LNCAP (cell line): ENCODE measurements at regions not wholly inside any gene's neighbourhood (a gene's known extent, or its start where the extent isn't known, plus 50 kb on each side); places are given as distances from the start of the nearest gene placed in this dataset.

Experiments
- TF ChIP-seq, protein P1 (sequence below): fragments of 450-650 bp; IDR thresholded peaks from 2 replicates; pipeline ENCODE4 v1.5.1; 2017; ENCODE audit warnings: mild to moderate bottlenecking

DNA sequence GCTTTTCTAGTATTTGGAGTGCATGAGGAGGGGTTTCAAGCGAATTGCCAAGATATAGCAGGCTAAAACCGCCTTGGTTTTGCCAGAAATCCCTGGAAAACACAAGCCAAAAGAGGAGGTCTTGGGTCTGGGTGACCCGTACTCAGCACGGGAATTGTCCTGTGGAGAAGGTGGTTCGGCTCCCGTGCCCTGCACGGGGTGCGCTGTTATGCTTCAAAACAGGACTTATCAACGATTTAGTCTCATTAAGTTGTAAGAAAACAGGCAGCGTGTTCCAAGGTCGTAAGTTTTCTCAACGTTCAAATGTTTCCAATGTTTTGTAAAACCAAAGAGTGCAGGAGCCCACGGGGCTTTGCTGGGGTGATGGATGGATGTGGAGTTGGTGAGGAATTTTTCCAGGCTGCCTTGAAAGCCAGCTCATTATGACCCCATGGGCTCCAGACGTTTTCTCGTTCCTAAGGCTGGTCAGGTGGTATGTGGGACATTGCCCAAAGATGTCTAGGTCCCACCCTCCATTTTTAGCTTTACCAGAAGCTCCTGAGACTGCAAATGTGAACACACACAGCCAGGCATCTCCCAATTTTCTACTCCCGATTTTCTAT, 75.4 kb upstream of the CLDN14 start:
- TF ChIP-seq, protein P1, sequence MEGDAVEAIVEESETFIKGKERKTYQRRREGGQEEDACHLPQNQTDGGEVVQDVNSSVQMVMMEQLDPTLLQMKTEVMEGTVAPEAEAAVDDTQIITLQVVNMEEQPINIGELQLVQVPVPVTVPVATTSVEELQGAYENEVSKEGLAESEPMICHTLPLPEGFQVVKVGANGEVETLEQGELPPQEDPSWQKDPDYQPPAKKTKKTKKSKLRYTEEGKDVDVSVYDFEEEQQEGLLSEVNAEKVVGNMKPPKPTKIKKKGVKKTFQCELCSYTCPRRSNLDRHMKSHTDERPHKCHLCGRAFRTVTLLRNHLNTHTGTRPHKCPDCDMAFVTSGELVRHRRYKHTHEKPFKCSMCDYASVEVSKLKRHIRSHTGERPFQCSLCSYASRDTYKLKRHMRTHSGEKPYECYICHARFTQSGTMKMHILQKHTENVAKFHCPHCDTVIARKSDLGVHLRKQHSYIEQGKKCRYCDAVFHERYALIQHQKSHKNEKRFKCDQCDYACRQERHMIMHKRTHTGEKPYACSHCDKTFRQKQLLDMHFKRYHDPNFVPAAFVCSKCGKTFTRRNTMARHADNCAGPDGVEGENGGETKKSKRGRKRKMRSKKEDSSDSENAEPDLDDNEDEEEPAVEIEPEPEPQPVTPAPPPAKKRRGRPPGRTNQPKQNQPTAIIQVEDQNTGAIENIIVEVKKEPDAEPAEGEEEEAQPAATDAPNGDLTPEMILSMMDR, result no peak

DNA sequence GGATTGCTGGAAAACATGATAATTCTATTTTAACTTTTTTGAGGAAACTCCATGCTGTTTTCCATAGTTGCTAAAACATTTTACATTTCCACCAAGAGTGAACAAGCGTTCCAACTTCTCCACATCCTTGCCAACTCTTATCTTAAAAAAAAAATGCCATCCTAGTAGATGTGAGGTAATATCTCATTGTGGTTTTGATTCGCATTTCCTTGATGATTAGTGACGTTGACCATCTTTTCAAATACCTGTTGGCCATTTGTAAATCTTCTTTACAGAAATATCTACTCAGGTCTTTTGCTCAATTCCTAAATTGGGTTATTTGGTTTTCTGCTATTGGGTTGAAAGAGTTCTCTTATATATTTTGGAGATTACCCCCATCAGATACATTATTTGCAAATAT, 77.4 kb upstream of the CLDN14 start:
- TF ChIP-seq, protein P1, result no peak

DNA sequence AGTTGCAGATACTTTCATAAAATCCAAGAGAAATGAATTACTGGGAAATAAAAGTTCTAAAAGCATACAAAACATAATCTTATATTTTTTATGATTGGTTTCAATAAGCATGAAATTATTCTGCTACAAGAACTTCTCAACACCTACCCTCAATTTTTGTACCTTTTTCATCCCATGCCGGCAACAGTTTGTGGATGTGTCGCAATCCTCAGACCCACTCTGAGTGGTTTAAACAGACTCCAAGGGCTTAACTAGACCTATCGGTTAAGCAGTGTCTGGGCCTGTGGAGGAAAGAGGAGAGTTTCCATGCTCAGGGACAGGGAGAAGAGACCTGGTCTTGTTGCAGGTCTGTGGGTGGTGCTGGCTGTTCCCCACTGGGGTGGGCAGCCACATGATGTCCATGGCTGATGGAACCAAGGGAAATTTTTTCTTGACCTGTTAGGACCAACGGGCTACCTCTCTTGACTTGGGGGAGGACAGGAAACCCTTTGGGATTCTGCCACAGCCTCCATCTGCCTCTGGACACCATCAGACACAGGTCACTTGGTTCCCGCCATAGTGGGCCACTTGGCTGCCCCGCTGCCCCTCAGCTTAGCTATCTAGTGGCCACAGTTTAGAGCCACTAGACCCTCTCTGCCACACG, 81.1 kb upstream of the CLDN14 start:
- TF ChIP-seq, protein P1, result no peak

DNA sequence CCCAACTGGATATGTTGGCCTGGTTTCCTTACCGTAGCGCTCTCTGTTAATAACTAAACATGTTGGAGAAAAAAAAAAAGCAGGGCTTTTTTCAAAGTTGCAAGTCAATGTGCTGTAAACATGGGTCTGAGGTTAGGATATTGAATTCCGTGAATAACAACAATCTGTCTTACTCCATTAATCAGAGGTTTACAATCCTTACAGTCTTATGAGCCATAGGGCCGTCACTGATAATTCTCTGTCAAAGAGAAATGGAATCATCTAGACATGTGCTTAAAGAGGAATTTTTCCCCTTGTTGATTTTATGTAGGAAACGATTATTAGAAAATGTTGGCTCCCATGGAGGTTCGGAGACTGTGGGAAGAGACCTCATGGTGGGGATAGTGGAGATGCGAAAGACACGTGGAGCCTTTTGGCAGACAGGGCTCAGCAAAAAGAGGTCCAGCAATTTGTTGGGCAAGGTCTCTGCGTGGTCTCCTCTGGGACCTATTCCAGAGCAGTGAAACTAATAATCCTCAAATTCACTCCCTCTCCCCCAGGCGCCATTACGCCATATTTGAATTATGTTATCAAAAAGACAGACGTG, 83.5 kb upstream of the CLDN14 start:
- TF ChIP-seq, protein P1, result no peak

DNA sequence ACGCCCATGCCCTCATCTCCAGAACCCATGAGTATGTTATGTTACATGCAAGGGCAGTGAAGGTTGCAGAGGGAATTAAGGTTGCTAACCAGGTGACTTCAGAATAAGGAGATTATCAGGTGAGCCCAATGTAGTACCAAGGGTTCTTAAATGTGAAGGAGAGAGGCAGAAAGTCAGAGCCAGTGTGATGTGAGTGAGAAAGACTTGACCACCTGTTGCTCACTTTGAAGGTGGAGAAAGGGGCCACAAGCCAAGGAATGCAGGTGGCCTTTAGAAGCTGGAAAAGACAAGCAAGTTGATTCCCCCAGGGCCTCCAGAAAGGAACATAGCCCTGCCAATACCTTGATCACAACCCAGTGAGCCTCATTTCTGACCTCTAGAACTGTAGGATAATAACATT, 84.7 kb upstream of the CLDN14 start:
- TF ChIP-seq, protein P1, result no peak

DNA sequence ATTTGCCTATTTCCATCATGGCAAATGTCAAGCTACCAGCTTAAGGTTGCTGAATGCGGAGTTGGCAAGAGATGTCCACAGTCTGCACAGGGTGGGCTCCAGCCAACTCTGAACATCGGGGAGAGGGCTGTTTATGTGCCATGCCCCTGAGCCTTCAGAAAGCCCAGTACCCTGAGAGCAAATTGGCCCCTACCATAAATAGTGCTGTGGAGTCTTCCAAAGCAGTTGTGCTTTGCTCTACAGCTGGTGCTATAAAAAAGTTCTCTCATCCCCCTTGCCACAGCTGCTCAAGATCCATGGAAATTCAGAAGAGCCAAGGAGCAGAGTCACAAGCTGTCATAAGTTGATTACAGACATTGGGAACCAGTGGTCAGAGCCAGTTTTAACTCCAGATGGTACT, 85.6 kb upstream of the CLDN14 start:
- TF ChIP-seq, protein P1, result no peak

DNA sequence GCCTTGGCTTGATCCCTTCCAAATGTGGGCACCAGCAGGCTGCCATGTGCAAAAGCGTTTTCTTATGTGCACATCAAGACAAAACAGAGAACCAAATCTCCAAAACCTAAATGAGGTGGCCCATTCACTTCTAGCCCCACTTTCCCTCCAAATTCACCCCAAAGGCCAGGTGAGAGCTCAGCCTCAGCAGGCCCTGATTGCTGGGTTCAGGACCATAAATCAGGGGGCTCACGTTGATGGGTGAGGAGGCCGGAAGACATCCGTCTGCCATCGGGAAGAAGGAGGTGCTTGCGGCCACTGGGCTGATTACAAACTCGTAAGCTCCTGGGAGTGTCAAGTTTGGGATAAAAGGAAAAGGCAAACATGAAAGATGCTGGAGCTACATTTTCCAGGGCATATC, 86.7 kb upstream of the CLDN14 start:
- TF ChIP-seq, protein P1, result no peak
